Suprapubic skin (tissue), 4 donors: ENCODE measurements at regions not wholly inside any gene's neighbourhood (a gene's known extent, or its start where the extent isn't known, plus 50 kb on each side); places are given as distances from the start of the nearest gene placed in this dataset.

ENCODE experiments used
- DNase-seq, 2 donors: peaks; one replicate each; pipeline ENCODE4 v3.0.0-alpha.2; 2019; ENCODE audit warnings: low spot score in 2 of 2
- H3K27ac ChIP-seq: fragments of 200-600 bp; sonication (generic); one replicate; pipeline ENCODE4 v1.5.1; 2019
- H3K27me3 ChIP-seq: fragments of 200-600 bp; sonication (generic); one replicate; pipeline ENCODE4 v1.5.1; 2019
- H3K36me3 ChIP-seq: fragments of 200-600 bp; sonication (generic); one replicate; pipeline ENCODE4 v1.5.1; 2019
- H3K4me1 ChIP-seq: fragments of 200-600 bp; sonication (generic); one replicate; pipeline ENCODE4 v1.5.1; 2019
- H3K4me3 ChIP-seq: fragments of 200-600 bp; sonication (generic); one replicate; pipeline ENCODE4 v1.5.1; 2019; ENCODE audit warnings: mild to moderate bottlenecking
- H3K9me3 ChIP-seq: fragments of 200-600 bp; sonication (generic); one replicate; pipeline ENCODE4 v1.5.1; 2019
- EP300 ChIP-seq: sonication (generic); formaldehyde crosslinking; IDR thresholded peaks from one replicate; pipeline ENCODE4 v1.6.1; 2017; ENCODE audit warnings: antibody characterized with exemption
- POLR2A ChIP-seq, 2 donors: fragments of 450-650 bp; IDR thresholded peaks; one replicate each; pipeline ENCODE4 v1.6.1; 2017; ENCODE audit warnings: antibody characterized with exemption in 2 of 2, mild to moderate bottlenecking in 2 of 2, moderate library complexity in 2 of 2
- POLR2AphosphoS5 ChIP-seq, 3 donors: sonication (generic); formaldehyde crosslinking; IDR thresholded peaks; one replicate each; pipeline ENCODE4 v1.6.1; 2017; ENCODE audit warnings: antibody characterized with exemption in 3 of 3
- WGBS: methylation state at CpG from one replicate; pipeline ENCODE4 v1.1.5; 2018; 5-methylcytosine and 5-hydroxymethylcytosine counted together
- TF ChIP-seq, protein P1 (sequence below), 2 donors: fragments of 200-600 bp in 1 of 2; fragments of 450-650 bp in 1 of 2; sonication (generic) in 1 of 2; IDR thresholded peaks; one replicate each; pipeline ENCODE4 v1.5.1; 2016 to 2019; ENCODE audit warnings: antibody characterized with exemption in 2 of 2, mild to moderate bottlenecking in 1 of 2, moderate library complexity in 1 of 2

DNA sequence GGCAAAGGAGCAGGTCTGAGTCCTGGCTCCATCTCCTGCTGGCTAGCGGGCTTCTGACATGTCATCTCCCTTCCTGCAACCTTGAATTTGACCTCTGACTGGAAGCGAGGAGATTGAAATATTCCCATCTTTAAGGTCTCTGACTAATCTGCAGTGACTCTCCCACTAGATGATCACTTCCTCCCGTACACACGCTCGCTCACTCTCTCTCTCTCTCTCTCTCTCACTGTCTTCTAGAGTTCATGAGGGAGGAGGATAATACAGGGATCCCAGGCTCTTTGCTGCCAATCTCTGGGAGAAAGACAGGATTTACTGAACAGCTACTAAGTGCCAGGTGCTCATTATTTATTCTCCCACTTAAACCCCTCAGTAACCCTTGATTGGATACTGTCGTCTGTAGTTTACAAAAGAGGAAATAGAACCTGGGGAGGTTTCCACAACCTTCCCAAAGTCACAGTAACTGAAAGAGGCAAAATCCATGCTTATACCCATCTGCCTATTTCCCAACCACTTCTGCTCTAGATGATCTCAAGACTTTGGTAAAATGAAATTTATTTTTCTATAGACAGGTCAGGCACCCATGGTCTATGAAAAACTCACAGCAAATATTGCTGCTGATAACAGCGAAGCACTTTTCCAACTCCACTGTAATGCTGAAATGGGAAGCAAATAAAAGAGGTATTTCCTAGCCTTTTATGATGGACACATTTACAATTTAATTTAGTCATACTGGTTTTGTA lies 193.5 kb upstream of the C1QTNF7 start:
- H3K27ac ChIP-seq, result no peak overlapping the region
- no peak for DNase-seq
- WGBS, result 60% methylated on average over 7 of the region's 7 CpGs
- H3K9me3 ChIP-seq, result no peaks in the 10 kb centered on the region
- H3K4me3 ChIP-seq, result no peak overlapping the region
- no peaks in the 10 kb centered on the region for H3K27me3 ChIP-seq
- H3K36me3 ChIP-seq, result no peaks in the 10 kb centered on the region
- H3K4me1 ChIP-seq, result peaks cover 32% of the 10 kb centered on the region
- TF ChIP-seq POLR2AphosphoS5 (IDR thresholded peaks at IDR 0.05) (no peak), EP300 (no peak), POLR2A (IDR thresholded peaks at IDR 0.05) (no peak)
- TF ChIP-seq, protein P1, sequence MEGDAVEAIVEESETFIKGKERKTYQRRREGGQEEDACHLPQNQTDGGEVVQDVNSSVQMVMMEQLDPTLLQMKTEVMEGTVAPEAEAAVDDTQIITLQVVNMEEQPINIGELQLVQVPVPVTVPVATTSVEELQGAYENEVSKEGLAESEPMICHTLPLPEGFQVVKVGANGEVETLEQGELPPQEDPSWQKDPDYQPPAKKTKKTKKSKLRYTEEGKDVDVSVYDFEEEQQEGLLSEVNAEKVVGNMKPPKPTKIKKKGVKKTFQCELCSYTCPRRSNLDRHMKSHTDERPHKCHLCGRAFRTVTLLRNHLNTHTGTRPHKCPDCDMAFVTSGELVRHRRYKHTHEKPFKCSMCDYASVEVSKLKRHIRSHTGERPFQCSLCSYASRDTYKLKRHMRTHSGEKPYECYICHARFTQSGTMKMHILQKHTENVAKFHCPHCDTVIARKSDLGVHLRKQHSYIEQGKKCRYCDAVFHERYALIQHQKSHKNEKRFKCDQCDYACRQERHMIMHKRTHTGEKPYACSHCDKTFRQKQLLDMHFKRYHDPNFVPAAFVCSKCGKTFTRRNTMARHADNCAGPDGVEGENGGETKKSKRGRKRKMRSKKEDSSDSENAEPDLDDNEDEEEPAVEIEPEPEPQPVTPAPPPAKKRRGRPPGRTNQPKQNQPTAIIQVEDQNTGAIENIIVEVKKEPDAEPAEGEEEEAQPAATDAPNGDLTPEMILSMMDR (IDR thresholded peaks at IDR 0.05), result no peak

DNA sequence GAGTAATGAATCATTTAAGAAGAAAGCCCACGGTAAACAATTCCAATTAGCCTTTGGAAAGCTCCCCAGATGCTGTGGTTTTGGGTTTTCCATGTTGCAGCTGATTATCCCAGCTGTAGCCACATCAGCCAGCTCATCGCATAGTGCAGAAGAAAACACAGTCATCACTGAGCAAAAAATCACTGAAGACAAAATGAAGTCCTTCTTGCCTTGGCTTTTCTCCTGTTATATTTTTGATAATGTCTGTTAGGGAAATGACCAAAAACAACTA lies 193.0 kb upstream of the C1QTNF7 start:
- WGBS, result 33% methylated on average over 2 of the region's 2 CpGs
- H3K27me3 ChIP-seq, result no peaks in the 10 kb centered on the region
- no peaks in the 10 kb centered on the region for H3K9me3 ChIP-seq
- H3K27ac ChIP-seq, result no peak overlapping the region
- H3K4me3 ChIP-seq, result no peak overlapping the region
- TF ChIP-seq, protein P1 (IDR thresholded peaks at IDR 0.05), result no peak
- TF ChIP-seq POLR2A (IDR thresholded peaks at IDR 0.05), result no peak
- TF ChIP-seq EP300, result no peak
- no peak for TF ChIP-seq POLR2AphosphoS5 (IDR thresholded peaks at IDR 0.05)
- no peaks in the 10 kb centered on the region for H3K36me3 ChIP-seq
- H3K4me1 ChIP-seq, result peaks cover 37% of the 10 kb centered on the region
- no peak for DNase-seq

- no peak overlapping the region for H3K4me3 ChIP-seq
- H3K27me3 ChIP-seq, result no peaks in the 10 kb centered on the region
- 38% methylated on average over 2 of the region's 2 CpGs for WGBS
- no peak overlapping the region for H3K27ac ChIP-seq
- no peak for TF ChIP-seq POLR2A (IDR thresholded peaks at IDR 0.05)
- TF ChIP-seq EP300, result no peak
- TF ChIP-seq, protein P1 (IDR thresholded peaks at IDR 0.05), result no peak
- no peak for TF ChIP-seq POLR2AphosphoS5 (IDR thresholded peaks at IDR 0.05)
- H3K4me1 ChIP-seq, result peaks cover 37% of the 10 kb centered on the region
- DNase-seq, result no peak
- no peaks in the 10 kb centered on the region for H3K36me3 ChIP-seq
- no peaks in the 10 kb centered on the region for H3K9me3 ChIP-seq
These were observed 192.7 kb upstream of the C1QTNF7 start for GRCh38 chr4:15235135-15235534.

- WGBS, result 91% methylated on average over 3 of the region's 3 CpGs
- Histone ChIP-seq H3K4me3 (no peak overlapping the region), H3K36me3 (no peaks in the 10 kb centered on the region), H3K27me3 (no peaks in the 10 kb centered on the region), H3K27ac (no peak overlapping the region), H3K9me3 (no peaks in the 10 kb centered on the region), H3K4me1 (peaks cover 37% of the 10 kb centered on the region)
- DNase-seq, result no peak
- TF ChIP-seq, protein P1 (IDR thresholded peaks at IDR 0.05), result no peak
- TF ChIP-seq EP300, result no peak
- TF ChIP-seq POLR2A (IDR thresholded peaks at IDR 0.05), result no peak
- TF ChIP-seq POLR2AphosphoS5 (IDR thresholded peaks at IDR 0.05), result no peak
These were observed 190.1 kb upstream of the C1QTNF7 start for GRCh38 chr4:15237648-15238230.

DNA sequence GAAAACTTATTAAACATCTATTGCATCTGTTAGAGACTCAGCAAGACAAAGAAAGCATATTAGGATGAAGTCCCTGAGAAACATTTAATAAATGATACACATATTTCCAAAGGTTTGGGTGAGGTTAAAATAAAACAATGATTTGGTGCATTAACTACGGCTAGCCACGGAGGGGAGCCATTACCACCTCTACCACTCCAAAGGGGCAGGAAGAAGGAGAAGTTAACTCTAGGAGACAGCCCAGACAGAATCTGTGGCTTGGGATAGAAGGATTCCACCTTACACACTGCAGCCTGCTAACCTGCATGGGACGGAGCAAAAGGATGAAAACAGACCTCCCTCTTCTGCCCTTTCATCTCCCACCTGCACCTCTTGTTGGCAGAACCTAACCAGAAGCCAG lies 189.1 kb upstream of the C1QTNF7 start:
- H3K9me3 ChIP-seq, result no peaks in the 10 kb centered on the region
- no peaks in the 10 kb centered on the region for H3K36me3 ChIP-seq
- H3K27ac ChIP-seq, result no peak overlapping the region
- H3K4me3 ChIP-seq, result no peak overlapping the region
- no peaks in the 10 kb centered on the region for H3K27me3 ChIP-seq
- peaks cover 27% of the 10 kb centered on the region for H3K4me1 ChIP-seq
- DNase-seq, result no peak
- TF ChIP-seq EP300, result no peak
- TF ChIP-seq, protein P1 (IDR thresholded peaks at IDR 0.05), result peak; percentile 15 to 36
- 30% methylated on average over 3 of the region's 3 CpGs for WGBS
